H1 (cell line): ENCODE measurements at regions not wholly inside any gene's neighbourhood (a gene's known extent, or its start where the extent isn't known, plus 50 kb on each side); places are given as distances from the start of the nearest gene placed in this dataset.

Experiments used
- FOSL1 ChIP-seq: IDR thresholded peaks from 2 replicates; pipeline ENCODE4 v1.6.1; 2011; ENCODE audit warnings: mild to moderate bottlenecking, low read depth, low read length, moderate library complexity; ENCODE audit not compliant: insufficient read depth
- KDM4A ChIP-seq: IDR thresholded peaks from one replicate; pipeline ENCODE4 v1.7.1; 2012; ENCODE audit warnings: low read depth, mild to moderate bottlenecking, moderate library complexity, low read length, inconsistent platforms; ENCODE audit not compliant: severe bottlenecking
- ZNF274 ChIP-seq: IDR thresholded peaks from 2 replicates; pipeline ENCODE4 v1.7.0; 2012; ENCODE audit warnings: low read length, borderline replicate concordance; ENCODE audit errors: extremely low read depth

DNA sequence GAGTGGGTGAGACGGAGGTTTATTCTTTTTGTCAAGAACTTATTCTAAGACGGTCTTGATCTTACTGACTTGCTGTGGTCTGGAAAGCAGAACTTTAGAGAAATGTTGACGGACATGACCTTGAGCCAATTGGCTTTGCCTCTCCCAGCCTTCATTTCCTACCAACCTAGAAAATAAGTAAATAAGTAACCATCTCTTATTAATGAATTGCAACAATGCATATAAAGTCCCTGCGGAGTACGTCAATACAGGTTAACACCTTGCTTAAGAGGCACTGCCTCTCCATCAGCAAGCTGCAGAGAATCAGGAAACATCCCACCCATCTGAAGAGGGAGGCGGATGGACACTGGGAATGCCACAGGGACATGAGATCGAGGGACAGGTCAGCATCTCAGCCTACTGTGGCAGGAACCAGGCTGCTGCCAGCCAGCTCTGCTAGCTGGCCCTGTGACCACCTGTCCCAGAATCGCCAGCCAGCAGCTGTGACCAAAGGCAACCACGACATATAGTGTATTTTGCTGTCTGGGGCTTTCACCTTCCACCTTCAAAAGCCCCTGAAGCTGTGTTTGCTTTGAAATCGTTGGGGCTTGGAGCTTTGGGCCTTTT is 208.3 kb downstream of the BCL11B start (continued):
- TF ChIP-seq FOSL1 (no peak), KDM4A (no peak), ZNF274 (no peak)
